Colonic mucosa (tissue), 4 donors: ENCODE measurements at regions not wholly inside any gene's neighbourhood (a gene's known extent, or its start where the extent isn't known, plus 50 kb on each side); places are given as distances from the start of the nearest gene placed in this dataset.
"Not testable (repeated sequence)": the region's sequence is repeated elsewhere in the genome, so short reads cannot be mapped to it uniquely, and the experiment has no call there.

Experiments used
- DNase-seq: peaks from one replicate; pipeline ENCODE4 v3.0.0-alpha.2; 2020
- H3K27ac ChIP-seq: fragments of 200-600 bp; one replicate; pipeline ENCODE4 v1.8.0; 2021
- H3K27me3 ChIP-seq: fragments of 200-600 bp; one replicate; pipeline ENCODE4 v1.8.0; 2021
- H3K36me3 ChIP-seq: fragments of 200-600 bp; one replicate; pipeline ENCODE4 v1.8.0; 2021
- H3K4me1 ChIP-seq: fragments of 200-600 bp; one replicate; pipeline ENCODE4 v1.8.0; 2021; ENCODE audit warnings: mild to moderate bottlenecking
- H3K4me3 ChIP-seq: fragments of 200-600 bp; one replicate; pipeline ENCODE4 v1.8.0; 2021
- H3K9ac ChIP-seq, 2 donors: one replicate each; pipeline ENCODE4 v1.7.0; 2013; ENCODE audit warnings: control low read depth in 2 of 2, low read depth in 2 of 2, low read length in 2 of 2
- H3K9me3 ChIP-seq: fragments of 200-600 bp; one replicate; pipeline ENCODE4 v1.8.0; 2021
- CTCF ChIP-seq: fragments of 200-600 bp; IDR thresholded peaks from one replicate; pipeline ENCODE4 v1.8.0; 2022; ENCODE audit warnings: antibody characterized with exemption, mild to moderate bottlenecking
- intact Hi-C: fragments of 100-400 bp; cut with DNase I; formaldehyde crosslinking; loops from one replicate; pipeline ENCODE4 v1.14.1; 2022
- donor health status: healthy.
- donor health status: DM: no; HTN: no; CAD: no.
- donor health status: DM: no; HTN: no; CAD: no.

- Histone ChIP-seq H3K4me3 (no peak overlapping the region), H3K27ac (no peak overlapping the region), H3K36me3 (no peaks in the 10 kb centered on the region), H3K27me3 (no peaks in the 10 kb centered on the region), H3K9ac (no peak overlapping the region), H3K9me3 (no peaks in the 10 kb centered on the region), H3K4me1 (no peaks in the 10 kb centered on the region)
- no peak for TF ChIP-seq CTCF
- no peak for DNase-seq
- intact Hi-C loops = no loop called here
Observed at GRCh38 chr4:72931346-72931745, 138.2 kb downstream of the COX18 start.

- H3K36me3 ChIP-seq, H3K4me1 ChIP-seq, H3K9me3 ChIP-seq, intact Hi-C loops, H3K4me3 ChIP-seq, H3K9ac ChIP-seq, DNase-seq, H3K27me3 ChIP-seq, H3K27ac ChIP-seq: not testable (repeated sequence)
Observed at GRCh38 chr4:72929596-72930274, 139.8 kb downstream of the COX18 start.

GRCh38 chr4:72924814-72925213, 144.7 kb downstream of the COX18 start:
- H3K4me3 ChIP-seq = no peak overlapping the region
- H3K9ac ChIP-seq = no peak overlapping the region
- no peak overlapping the region for H3K27ac ChIP-seq
- intact Hi-C loops = no loop called here
- no peaks in the 10 kb centered on the region for H3K4me1 ChIP-seq
- no peak for TF ChIP-seq CTCF
- no peak for DNase-seq
- H3K36me3 ChIP-seq = no peaks in the 10 kb centered on the region
- H3K9me3 ChIP-seq = no peaks in the 10 kb centered on the region
- no peaks in the 10 kb centered on the region for H3K27me3 ChIP-seq

- Histone ChIP-seq H3K9me3 (no peaks in the 10 kb centered on the region), H3K4me1 (no peaks in the 10 kb centered on the region), H3K27me3 (no peaks in the 10 kb centered on the region), H3K36me3 (no peaks in the 10 kb centered on the region), H3K27ac (no peak overlapping the region), H3K4me3 (no peak overlapping the region), H3K9ac (no peak overlapping the region)
- intact Hi-C loops = no loop called here
- no peak for TF ChIP-seq CTCF
- no peak for DNase-seq
Observed at GRCh38 chr4:72919937-72920336, 149.6 kb downstream of the COX18 start.

- no peaks in the 10 kb centered on the region for H3K9me3 ChIP-seq
- no peak for TF ChIP-seq CTCF
- H3K27me3 ChIP-seq = no peaks in the 10 kb centered on the region
- H3K27ac ChIP-seq = no peak overlapping the region
- no peak overlapping the region for H3K4me3 ChIP-seq
- H3K9ac ChIP-seq = no peak overlapping the region
- no peak for DNase-seq
- H3K36me3 ChIP-seq = no peaks in the 10 kb centered on the region
- intact Hi-C loops = no loop called here
- no peaks in the 10 kb centered on the region for H3K4me1 ChIP-seq
Observed at GRCh38 chr4:72919464-72919863, 150.1 kb downstream of the COX18 start.

- no peak for TF ChIP-seq CTCF
- Histone ChIP-seq H3K9me3 (no peaks in the 10 kb centered on the region), H3K27ac (no peak overlapping the region), H3K9ac (no peak overlapping the region), H3K4me1 (no peaks in the 10 kb centered on the region), H3K36me3 (no peaks in the 10 kb centered on the region), H3K27me3 (no peaks in the 10 kb centered on the region), H3K4me3 (no peak overlapping the region)
- intact Hi-C loops = no loop called here
- DNase-seq = no peak
Observed at GRCh38 chr4:72918362-72918761, 151.2 kb downstream of the COX18 start.
